IPS-20b (cell line): ENCODE measurements at regions not wholly inside any gene's neighbourhood (a gene's known extent, or its start where the extent isn't known, plus 50 kb on each side); places are given as distances from the start of the nearest gene placed in this dataset.

Source experiments
- H3K27ac ChIP-seq: one replicate; pipeline ENCODE4 v1.5.1; 2013; ENCODE audit warnings: low read length
- H3K27me3 ChIP-seq: 2 replicates; pipeline ENCODE4 v1.6.1; 2013; ENCODE audit warnings: mild to moderate bottlenecking, low read length, inconsistent platforms; ENCODE audit not compliant: insufficient read depth
- H3K36me3 ChIP-seq: 2 replicates; pipeline ENCODE4 v1.6.1; 2013; ENCODE audit warnings: low read depth, mild to moderate bottlenecking, inconsistent platforms, low read length, moderate library complexity; ENCODE audit not compliant: insufficient read depth
- H3K4me1 ChIP-seq: 2 replicates; pipeline ENCODE4 v1.6.1; 2013; ENCODE audit warnings: mild to moderate bottlenecking, control low read depth, inconsistent platforms, low read length, moderate library complexity; ENCODE audit not compliant: insufficient read depth
- H3K4me3 ChIP-seq: 2 replicates; pipeline ENCODE4 v1.5.1; 2013; ENCODE audit warnings: mild to moderate bottlenecking, low read length, inconsistent platforms
- H3K9ac ChIP-seq: 2 replicates; pipeline ENCODE4 v1.6.1; 2013; ENCODE audit warnings: low read depth, mild to moderate bottlenecking, inconsistent platforms, low read length, moderate library complexity
- H3K9me3 ChIP-seq: 2 replicates; pipeline ENCODE4 v1.6.1; 2013; ENCODE audit warnings: mild to moderate bottlenecking, low read depth, low read length, inconsistent platforms; ENCODE audit not compliant: insufficient read depth

GRCh38 chr20:40771308-40771610 lies 82.2 kb upstream of the MAFB start:
- Histone ChIP-seq H3K27ac (no peak overlapping the region), H3K27me3 (no peaks in the 10 kb centered on the region), H3K4me3 (no peak overlapping the region), H3K36me3 (no peaks in the 10 kb centered on the region), H3K9ac (no peak overlapping the region), H3K4me1 (no peaks in the 10 kb centered on the region), H3K9me3 (no peaks in the 10 kb centered on the region)

- H3K36me3 ChIP-seq = no peaks in the 10 kb centered on the region
Observed at GRCh38 chr20:40771848-40772511, 82.9 kb upstream of the MAFB start.

GRCh38 chr20:40773376-40773775 lies 84.3 kb upstream of the MAFB start:
- Histone ChIP-seq H3K4me1 (no peaks in the 10 kb centered on the region), H3K27me3 (no peaks in the 10 kb centered on the region), H3K36me3 (no peaks in the 10 kb centered on the region), H3K9ac (no peak overlapping the region), H3K9me3 (no peaks in the 10 kb centered on the region), H3K27ac (no peak overlapping the region), H3K4me3 (no peak overlapping the region)

More at GRCh38 chr20:40771848-40772511, 82.9 kb upstream of the MAFB start:
- Histone ChIP-seq H3K27me3 (no peaks in the 10 kb centered on the region), H3K9me3 (no peaks in the 10 kb centered on the region), H3K4me1 (no peaks in the 10 kb centered on the region), H3K4me3 (no peak overlapping the region), H3K27ac (no peak overlapping the region), H3K9ac (no peak overlapping the region)

GRCh38 chr20:40774252-40774651 lies 85.2 kb upstream of the MAFB start:
- no peak overlapping the region for H3K9ac ChIP-seq
- no peak overlapping the region for H3K4me3 ChIP-seq
- H3K9me3 ChIP-seq = no peaks in the 10 kb centered on the region
- H3K27me3 ChIP-seq = no peaks in the 10 kb centered on the region
- no peak overlapping the region for H3K27ac ChIP-seq
- no peaks in the 10 kb centered on the region for H3K4me1 ChIP-seq
- no peaks in the 10 kb centered on the region for H3K36me3 ChIP-seq

GRCh38 chr20:40775561-40776146 lies 86.6 kb upstream of the MAFB start:
- no peaks in the 10 kb centered on the region for H3K9me3 ChIP-seq
- H3K27ac ChIP-seq = no peak overlapping the region
- H3K4me3 ChIP-seq = no peak overlapping the region
- H3K36me3 ChIP-seq = no peaks in the 10 kb centered on the region
- no peaks in the 10 kb centered on the region for H3K27me3 ChIP-seq
- H3K9ac ChIP-seq = no peak overlapping the region
- H3K4me1 ChIP-seq = no peaks in the 10 kb centered on the region

GRCh38 chr20:40776466-40777457 lies 87.7 kb upstream of the MAFB start:
- no peaks in the 10 kb centered on the region for H3K27me3 ChIP-seq

GRCh38 chr20:40777653-40778052 lies 88.6 kb upstream of the MAFB start:
- no peak overlapping the region for H3K4me3 ChIP-seq
- no peaks in the 10 kb centered on the region for H3K36me3 ChIP-seq
- H3K4me1 ChIP-seq = no peaks in the 10 kb centered on the region
- no peak overlapping the region for H3K9ac ChIP-seq
- H3K27me3 ChIP-seq = no peaks in the 10 kb centered on the region
- no peaks in the 10 kb centered on the region for H3K9me3 ChIP-seq
- no peak overlapping the region for H3K27ac ChIP-seq

More at GRCh38 chr20:40776466-40777457, 87.7 kb upstream of the MAFB start:
- H3K36me3 ChIP-seq = no peaks in the 10 kb centered on the region
- H3K4me3 ChIP-seq = no peak overlapping the region
- no peak overlapping the region for H3K9ac ChIP-seq
- no peak overlapping the region for H3K27ac ChIP-seq
- no peaks in the 10 kb centered on the region for H3K9me3 ChIP-seq
- no peaks in the 10 kb centered on the region for H3K4me1 ChIP-seq

- Histone ChIP-seq H3K36me3 (no peaks in the 10 kb centered on the region), H3K4me3 (no peak overlapping the region), H3K9me3 (no peaks in the 10 kb centered on the region), H3K27me3 (no peaks in the 10 kb centered on the region), H3K9ac (no peak overlapping the region), H3K4me1 (no peaks in the 10 kb centered on the region), H3K27ac (no peak overlapping the region)
Observed at GRCh38 chr20:40778894-40779496, 90.0 kb upstream of the MAFB start.

GRCh38 chr20:40781327-40782042 lies 92.4 kb upstream of the MAFB start:
- Histone ChIP-seq H3K27me3 (no peaks in the 10 kb centered on the region), H3K9me3 (no peaks in the 10 kb centered on the region), H3K27ac (no peak overlapping the region), H3K4me1 (no peaks in the 10 kb centered on the region), H3K9ac (no peak overlapping the region), H3K4me3 (no peak overlapping the region), H3K36me3 (no peaks in the 10 kb centered on the region)

- no peak overlapping the region for H3K9ac ChIP-seq
Observed at GRCh38 chr20:40782043-40782368, 93.0 kb upstream of the MAFB start.

GRCh38 chr20:40785346-40785745 lies 96.3 kb upstream of the MAFB start:
- Histone ChIP-seq H3K36me3 (no peaks in the 10 kb centered on the region), H3K4me3 (no peak overlapping the region), H3K9ac (no peak overlapping the region), H3K4me1 (no peaks in the 10 kb centered on the region), H3K9me3 (no peaks in the 10 kb centered on the region), H3K27me3 (no peaks in the 10 kb centered on the region), H3K27ac (no peak overlapping the region)

More at GRCh38 chr20:40782043-40782368, 93.0 kb upstream of the MAFB start:
- no peaks in the 10 kb centered on the region for H3K9me3 ChIP-seq
- no peaks in the 10 kb centered on the region for H3K4me1 ChIP-seq
- H3K27ac ChIP-seq = no peak overlapping the region
- no peak overlapping the region for H3K4me3 ChIP-seq
- H3K36me3 ChIP-seq = no peaks in the 10 kb centered on the region
- no peaks in the 10 kb centered on the region for H3K27me3 ChIP-seq
